ENCODE measurements at regions not wholly inside any gene's neighbourhood (a gene's known extent, or its start where the extent isn't known, plus 50 kb on each side); places are given as distances from the start of the nearest gene placed in this dataset.
A peak's percentile ranks its signal among the peaks of the same experiment; 100 is the strongest.
"Not testable (repeated sequence)": the region's sequence is repeated elsewhere in the genome, so short reads cannot be mapped to it uniquely, and the experiment has no call there.

DNA sequence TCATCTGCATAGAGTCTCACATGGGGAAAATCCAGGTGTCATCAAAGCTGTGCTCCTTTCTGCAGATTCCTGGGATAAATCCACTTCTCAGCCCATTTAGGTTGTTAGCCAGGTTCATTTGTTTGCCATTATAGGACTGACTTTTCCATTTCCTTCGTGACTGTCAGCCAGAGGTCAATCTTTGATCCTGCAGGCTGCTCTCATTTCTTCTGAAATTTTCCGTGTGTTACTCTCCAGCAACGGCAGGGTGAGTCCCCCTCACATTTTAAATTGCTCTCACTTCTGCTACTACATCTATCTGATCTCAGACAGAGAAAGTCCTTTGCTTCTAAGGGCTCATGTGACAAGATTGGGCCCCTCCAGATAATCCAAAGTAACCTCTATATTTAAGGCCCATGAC, 150.7 kb upstream of the BET1 start:
- POLR2A ChIA-PET (ENCODE audit: unreplicated experiment) = no interaction called here
- CTCF ChIA-PET = no interaction called here
- Histone ChIP-seq H3K9me3 (ENCODE audit: insufficient read depth, low read depth) (no peaks in the 10 kb centered on the region), H3K79me2 (ENCODE audit: low read depth) (no peaks in the 10 kb centered on the region), H3K4me2 (no peak overlapping the region), H2AFZ (peak overlapping the region; percentile 57; the same call in 1 of the 2 replicates), H3K27me3 (ENCODE audit: insufficient read depth, low read depth) (no peaks in the 10 kb centered on the region), H3K4me3 (no peak overlapping the region), H3K27ac (no peak overlapping the region), H3K36me3 (ENCODE audit: low read depth) (no peaks in the 10 kb centered on the region), H3F3A (ENCODE audit: insufficient read depth, low read depth) (no peaks in the 10 kb centered on the region), H3K9me2 (ENCODE audit: insufficient read depth) (no peaks in the 10 kb centered on the region), H3K4me1 (replicated peaks; ENCODE audit: insufficient read depth) (no peaks in the 10 kb centered on the region), H4K20me1 (ENCODE audit: insufficient read depth) (no peaks in the 10 kb centered on the region)
- DNase-seq = no peak
- intact Hi-C loops (cut with micrococcal nuclease; ENCODE audit: unreplicated experiment) = no loop called here
- TF ChIP-seq CTCF (conservative IDR thresholded peaks at IDR 0.05) (no peak), EZH2 (IDR thresholded peaks at IDR 0.05; ENCODE audit: low read depth) (no peak)
- BruUV-seq (replicated peaks) = no TSS peak

DNA sequence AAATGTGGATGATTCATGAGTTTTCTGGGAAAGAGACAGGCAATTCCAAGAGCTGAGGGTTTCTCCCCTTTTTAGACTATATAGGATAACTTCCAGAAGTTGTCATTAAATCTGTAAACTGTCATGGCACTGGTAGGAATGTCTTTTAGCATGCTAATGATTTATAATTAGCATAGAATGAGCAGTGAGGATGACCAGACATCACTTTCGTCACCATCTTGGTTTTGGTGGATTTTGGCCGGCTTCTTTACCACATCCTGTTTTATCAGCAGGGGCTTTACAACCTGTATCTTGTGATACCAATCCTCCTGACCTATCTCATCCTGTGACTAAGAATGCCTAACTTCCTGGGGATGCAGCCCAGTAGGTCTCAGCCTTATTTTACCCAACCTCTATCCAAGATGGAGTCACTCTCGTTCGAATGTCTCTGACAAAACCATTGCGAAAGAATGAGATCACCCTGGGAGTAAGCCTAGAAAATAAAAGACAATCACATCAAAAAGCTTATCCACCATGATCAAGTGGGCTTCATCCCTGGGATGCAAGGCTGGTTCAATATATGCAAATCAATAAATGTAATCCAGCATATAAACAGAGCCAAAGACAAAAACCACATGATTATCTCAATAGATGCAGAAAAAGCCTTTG, 153.6 kb upstream of the BET1 start:
- H3F3A ChIP-seq (ENCODE audit: insufficient read depth, low read depth); H3K9me3 ChIP-seq (ENCODE audit: insufficient read depth, low read depth); H3K9me2 ChIP-seq (ENCODE audit: insufficient read depth); H3K36me3 ChIP-seq (ENCODE audit: low read depth); H3K4me2 ChIP-seq; CTCF ChIA-PET; DNase-seq; H3K4me1 ChIP-seq (replicated peaks; ENCODE audit: insufficient read depth); H3K4me3 ChIP-seq; BruUV-seq (replicated peaks); H3K27ac ChIP-seq; H4K20me1 ChIP-seq (ENCODE audit: insufficient read depth); H3K79me2 ChIP-seq (ENCODE audit: low read depth); H3K27me3 ChIP-seq (ENCODE audit: insufficient read depth, low read depth); intact Hi-C loops (cut with micrococcal nuclease; ENCODE audit: unreplicated experiment); POLR2A ChIA-PET (ENCODE audit: unreplicated experiment); H2AFZ ChIP-seq: not testable (repeated sequence)

DNA sequence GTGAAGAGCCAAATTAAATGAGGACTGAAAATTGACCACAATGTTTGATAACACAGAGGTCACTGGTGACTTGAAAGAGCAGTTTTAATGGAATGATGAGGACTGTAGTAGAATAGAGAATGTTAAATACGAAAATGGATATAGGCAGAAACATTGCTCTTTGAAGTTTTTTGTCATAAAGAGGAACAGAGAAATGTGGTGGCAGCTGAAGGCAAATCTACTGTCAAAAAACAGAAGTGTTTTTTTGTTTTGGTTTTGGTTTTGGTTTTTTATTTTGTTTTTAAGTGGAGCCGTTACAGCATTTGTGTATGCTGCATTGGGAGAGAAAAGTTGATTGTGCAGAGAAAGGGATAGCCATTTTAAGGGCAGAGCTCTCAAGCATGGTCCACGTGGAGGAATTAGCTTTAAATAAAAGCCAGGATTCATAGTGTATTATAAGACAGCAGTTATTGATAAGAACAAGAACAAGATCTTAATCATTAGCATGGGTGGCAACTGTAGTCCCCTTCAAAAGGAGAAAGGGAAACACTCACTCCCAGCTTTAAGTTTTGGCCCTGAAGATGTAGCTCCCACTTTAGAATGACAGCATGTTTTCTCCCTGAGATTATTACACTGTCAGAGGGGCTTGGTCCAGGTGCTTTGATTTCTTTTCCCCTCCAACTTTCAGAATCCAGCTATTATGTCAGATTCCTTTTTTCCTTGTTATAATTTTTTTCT, 156.7 kb upstream of the BET1 start:
- Histone ChIP-seq H3K4me1 (replicated peaks; ENCODE audit: insufficient read depth) (no peaks in the 10 kb centered on the region), H2AFZ (no peak overlapping the region), H3K27me3 (ENCODE audit: insufficient read depth, low read depth) (no peaks in the 10 kb centered on the region), H3K79me2 (ENCODE audit: low read depth) (no peaks in the 10 kb centered on the region), H3K9me3 (ENCODE audit: insufficient read depth, low read depth) (no peaks in the 10 kb centered on the region), H3F3A (ENCODE audit: insufficient read depth, low read depth) (no peaks in the 10 kb centered on the region), H3K27ac (no peak overlapping the region), H3K4me2 (no peak overlapping the region), H3K9me2 (ENCODE audit: insufficient read depth) (no peaks in the 10 kb centered on the region), H4K20me1 (ENCODE audit: insufficient read depth) (no peaks in the 10 kb centered on the region), H3K36me3 (ENCODE audit: low read depth) (no peaks in the 10 kb centered on the region), H3K4me3 (no peak overlapping the region)
- no peak for DNase-seq
- BruUV-seq (replicated peaks) = no TSS peak
- ChIA-PET CTCF (no interaction called here), POLR2A (ENCODE audit: unreplicated experiment) (no interaction called here)
- intact Hi-C loops (cut with micrococcal nuclease; ENCODE audit: unreplicated experiment) = no loop called here
- no peak for TF ChIP-seq CTCF (conservative IDR thresholded peaks at IDR 0.05)
- no peak for TF ChIP-seq EZH2 (IDR thresholded peaks at IDR 0.05; ENCODE audit: low read depth)

- no TSS peak for BruUV-seq (replicated peaks)
- no peaks in the 10 kb centered on the region for H3K79me2 ChIP-seq (ENCODE audit: low read depth)
- H3K4me3 ChIP-seq = no peak overlapping the region
- CTCF ChIA-PET = no interaction called here
- no peaks in the 10 kb centered on the region for H4K20me1 ChIP-seq (ENCODE audit: insufficient read depth)
- no peaks in the 10 kb centered on the region for H3K9me2 ChIP-seq (ENCODE audit: insufficient read depth)
- H3K4me1 ChIP-seq (replicated peaks; ENCODE audit: insufficient read depth) = no peaks in the 10 kb centered on the region
- H3K36me3 ChIP-seq (ENCODE audit: low read depth) = no peaks in the 10 kb centered on the region
- POLR2A ChIA-PET (ENCODE audit: unreplicated experiment) = no interaction called here
- no peaks in the 10 kb centered on the region for H3K9me3 ChIP-seq (ENCODE audit: insufficient read depth, low read depth)
- H2AFZ ChIP-seq = no peak overlapping the region
- H3F3A ChIP-seq (ENCODE audit: insufficient read depth, low read depth) = no peaks in the 10 kb centered on the region
- H3K27ac ChIP-seq = no peak overlapping the region
- no peaks in the 10 kb centered on the region for H3K27me3 ChIP-seq (ENCODE audit: insufficient read depth, low read depth)
- intact Hi-C loops (cut with micrococcal nuclease; ENCODE audit: unreplicated experiment) = no loop called here
- no peak for DNase-seq
- TF ChIP-seq CTCF (conservative IDR thresholded peaks at IDR 0.05) (no peak), EZH2 (IDR thresholded peaks at IDR 0.05; ENCODE audit: low read depth) (no peak)
- no peak overlapping the region for H3K4me2 ChIP-seq
Observed at GRCh38 chr7:94161476-94161875, 157.3 kb upstream of the BET1 start.
